ENCODE measurements at regions not wholly inside any gene's neighbourhood (a gene's known extent, or its start where the extent isn't known, plus 50 kb on each side); places are given as distances from the start of the nearest gene placed in this dataset.
"Not testable (repeated sequence)": the region's sequence is repeated elsewhere in the genome, so short reads cannot be mapped to it uniquely, and the experiment has no call there.

DNA sequence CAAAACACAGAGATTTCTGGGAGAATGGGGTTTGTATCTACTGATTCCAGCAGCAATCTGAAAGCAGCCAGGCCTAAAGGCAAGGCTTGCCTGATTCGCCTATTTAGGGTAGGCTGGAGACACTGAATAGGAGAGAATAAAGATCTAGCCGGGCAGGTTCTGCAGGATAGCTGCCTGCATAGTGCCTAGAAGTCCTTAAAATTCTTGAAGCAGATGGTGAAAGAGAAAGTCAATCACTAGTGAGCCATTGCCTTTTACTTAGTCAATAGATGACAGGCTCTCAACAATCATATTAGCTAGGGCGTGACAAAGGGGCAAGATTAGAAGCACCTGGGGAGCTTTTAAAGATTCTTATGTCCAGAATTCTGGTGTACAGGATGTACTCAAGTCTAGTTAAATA, 522.7 kb downstream of the HTR1A start:
- no peak for DNase-seq
- TF ChIP-seq, protein P1, sequence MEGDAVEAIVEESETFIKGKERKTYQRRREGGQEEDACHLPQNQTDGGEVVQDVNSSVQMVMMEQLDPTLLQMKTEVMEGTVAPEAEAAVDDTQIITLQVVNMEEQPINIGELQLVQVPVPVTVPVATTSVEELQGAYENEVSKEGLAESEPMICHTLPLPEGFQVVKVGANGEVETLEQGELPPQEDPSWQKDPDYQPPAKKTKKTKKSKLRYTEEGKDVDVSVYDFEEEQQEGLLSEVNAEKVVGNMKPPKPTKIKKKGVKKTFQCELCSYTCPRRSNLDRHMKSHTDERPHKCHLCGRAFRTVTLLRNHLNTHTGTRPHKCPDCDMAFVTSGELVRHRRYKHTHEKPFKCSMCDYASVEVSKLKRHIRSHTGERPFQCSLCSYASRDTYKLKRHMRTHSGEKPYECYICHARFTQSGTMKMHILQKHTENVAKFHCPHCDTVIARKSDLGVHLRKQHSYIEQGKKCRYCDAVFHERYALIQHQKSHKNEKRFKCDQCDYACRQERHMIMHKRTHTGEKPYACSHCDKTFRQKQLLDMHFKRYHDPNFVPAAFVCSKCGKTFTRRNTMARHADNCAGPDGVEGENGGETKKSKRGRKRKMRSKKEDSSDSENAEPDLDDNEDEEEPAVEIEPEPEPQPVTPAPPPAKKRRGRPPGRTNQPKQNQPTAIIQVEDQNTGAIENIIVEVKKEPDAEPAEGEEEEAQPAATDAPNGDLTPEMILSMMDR (IDR thresholded peaks at IDR 0.05; ENCODE audit: low read depth, low read length) = no peak
- H3K4me3 ChIP-seq (ENCODE audit: low read depth, low read length) = no peak overlapping the region
- H3K36me3 ChIP-seq = no peaks in the 10 kb centered on the region
- no peaks in the 10 kb centered on the region for H3K9me3 ChIP-seq
- no peaks in the 10 kb centered on the region for H3K4me1 ChIP-seq
- no peaks in the 10 kb centered on the region for H3K27me3 ChIP-seq

DNA sequence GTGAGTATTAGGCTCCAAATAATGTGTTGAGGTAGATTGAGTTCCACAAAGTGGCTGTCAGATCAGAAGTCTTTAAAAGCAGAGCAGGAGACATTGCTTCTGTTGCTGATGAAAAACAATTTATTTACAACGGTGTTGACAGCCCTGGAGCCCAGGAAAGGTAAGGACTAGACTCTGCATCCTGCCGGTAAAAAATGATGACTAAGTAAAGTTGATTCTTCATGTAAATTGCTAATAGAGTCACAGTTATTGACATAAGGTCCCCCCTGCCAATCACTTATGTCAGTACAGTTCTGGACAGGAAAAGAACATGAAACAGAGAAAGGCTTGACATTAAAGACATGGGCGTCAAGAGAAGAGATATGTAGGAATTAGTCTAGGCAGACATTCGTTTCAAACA, 552.5 kb downstream of the HTR1A start:
- no peaks in the 10 kb centered on the region for H3K9me3 ChIP-seq
- H3K27me3 ChIP-seq = no peaks in the 10 kb centered on the region
- TF ChIP-seq, protein P1 (IDR thresholded peaks at IDR 0.05; ENCODE audit: low read depth, low read length) = no peak
- no peaks in the 10 kb centered on the region for H3K4me1 ChIP-seq
- H3K4me3 ChIP-seq (ENCODE audit: low read depth, low read length) = no peak overlapping the region
- no peaks in the 10 kb centered on the region for H3K36me3 ChIP-seq
- no peak for DNase-seq

DNA sequence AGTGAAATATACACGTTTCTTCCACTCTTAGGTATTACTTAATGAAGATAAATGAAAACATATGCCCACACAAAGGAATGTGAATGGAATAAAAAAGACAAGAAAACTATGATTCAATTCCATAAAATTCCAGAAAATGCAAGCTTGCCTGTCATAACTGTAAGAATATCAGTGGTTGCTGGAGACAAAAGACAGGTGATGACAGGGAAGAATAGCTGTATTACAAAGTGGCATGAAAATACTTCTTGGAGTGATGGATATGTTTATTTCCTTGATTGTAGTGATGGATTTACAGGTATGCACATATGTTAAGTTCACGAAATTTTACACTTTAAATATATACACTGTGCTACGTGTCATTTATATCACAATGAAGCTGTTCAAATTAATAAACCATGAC, 553.3 kb downstream of the HTR1A start:
- no peaks in the 10 kb centered on the region for H3K36me3 ChIP-seq
- DNase-seq = no peak
- no peak overlapping the region for H3K4me3 ChIP-seq (ENCODE audit: low read depth, low read length)
- TF ChIP-seq, protein P1 (IDR thresholded peaks at IDR 0.05; ENCODE audit: low read depth, low read length) = no peak
- no peaks in the 10 kb centered on the region for H3K27me3 ChIP-seq
- no peaks in the 10 kb centered on the region for H3K9me3 ChIP-seq
- no peaks in the 10 kb centered on the region for H3K4me1 ChIP-seq

DNA sequence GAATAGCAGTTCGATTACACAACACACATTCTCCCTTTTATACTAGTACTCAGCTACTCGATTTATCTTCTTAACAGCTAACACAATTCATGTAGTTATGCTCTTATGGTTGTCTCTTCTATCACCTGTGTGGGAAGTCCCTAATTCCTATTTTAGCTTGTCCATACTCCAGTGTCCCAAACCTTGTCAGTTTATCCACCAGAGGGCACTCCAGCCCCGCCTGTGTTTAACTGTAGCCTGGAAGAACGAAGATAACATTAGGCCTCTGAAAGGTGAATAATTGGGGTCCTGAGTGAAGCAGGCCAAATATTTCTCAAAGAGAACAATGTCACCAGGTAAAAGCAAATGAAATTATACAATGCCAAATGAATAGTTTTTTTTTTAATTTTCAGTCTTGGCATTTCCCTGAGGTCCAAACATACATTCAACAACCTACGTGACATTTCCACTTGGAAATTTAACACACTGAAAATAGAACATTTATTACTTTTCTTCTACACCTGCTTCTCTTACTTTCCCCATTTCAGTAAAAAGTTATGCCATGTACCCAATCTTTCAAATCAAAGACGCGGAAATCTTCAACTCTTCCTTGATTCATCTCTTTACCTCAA, 560.7 kb downstream of the HTR1A start:
- Histone ChIP-seq H3K4me1 (no peaks in the 10 kb centered on the region), H3K36me3 (no peaks in the 10 kb centered on the region), H3K9me3 (no peaks in the 10 kb centered on the region), H3K27me3 (no peaks in the 10 kb centered on the region), H3K4me3 (ENCODE audit: low read depth, low read length) (no peak overlapping the region)
- TF ChIP-seq, protein P1 (IDR thresholded peaks at IDR 0.05; ENCODE audit: low read depth, low read length) = peak; percentile 92
- peak; percentile 77 for DNase-seq

DNA sequence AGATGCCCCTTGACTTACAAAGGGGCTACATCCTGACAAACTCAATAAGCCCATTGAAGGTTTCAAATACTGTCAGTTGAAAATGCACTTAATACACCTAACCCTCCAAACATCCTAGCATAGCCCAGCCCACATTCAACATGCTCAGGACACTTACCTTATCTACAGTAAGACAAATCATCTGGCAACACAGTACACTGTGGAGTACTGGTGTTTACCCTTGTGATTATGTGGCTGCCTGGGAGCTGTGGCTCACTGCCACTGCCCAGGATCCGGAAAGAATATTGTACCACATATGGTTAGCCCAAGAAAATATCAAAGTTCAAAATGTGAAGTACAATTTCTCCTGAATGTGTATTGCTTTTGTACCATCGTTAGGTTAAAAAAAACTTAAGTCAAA, 562.2 kb downstream of the HTR1A start:
- Histone ChIP-seq H3K4me1 (no peaks in the 10 kb centered on the region), H3K4me3 (ENCODE audit: low read depth, low read length) (no peak overlapping the region), H3K9me3 (no peaks in the 10 kb centered on the region), H3K36me3 (no peaks in the 10 kb centered on the region), H3K27me3 (no peaks in the 10 kb centered on the region)
- TF ChIP-seq, protein P1 (IDR thresholded peaks at IDR 0.05; ENCODE audit: low read depth, low read length) = no peak
- no peak for DNase-seq

DNA sequence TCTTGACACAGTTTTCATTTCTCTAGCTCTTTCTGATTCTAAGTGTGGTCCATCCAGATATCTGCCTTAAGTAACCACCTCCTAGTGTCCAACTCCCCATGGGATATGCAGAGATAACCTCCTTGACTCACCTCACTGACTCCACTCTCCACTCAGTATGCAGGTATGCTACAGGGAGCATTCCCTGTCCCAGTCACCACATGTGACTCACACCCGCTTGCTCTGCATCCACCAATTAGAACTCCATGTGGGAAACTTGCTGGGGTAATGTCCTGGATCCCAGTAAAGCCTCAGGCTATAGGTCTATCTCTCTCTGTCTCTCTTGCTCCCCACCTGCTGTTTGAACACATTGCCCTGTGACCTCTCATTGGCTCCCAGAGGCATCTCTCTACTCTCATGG, 563.9 kb downstream of the HTR1A start:
- TF ChIP-seq, protein P1 (IDR thresholded peaks at IDR 0.05; ENCODE audit: low read depth, low read length) = no peak
- no peaks in the 10 kb centered on the region for H3K9me3 ChIP-seq
- H3K4me1 ChIP-seq = no peaks in the 10 kb centered on the region
- H3K27me3 ChIP-seq = no peaks in the 10 kb centered on the region
- no peaks in the 10 kb centered on the region for H3K36me3 ChIP-seq
- H3K4me3 ChIP-seq (ENCODE audit: low read depth, low read length) = no peak overlapping the region
- DNase-seq = no peak

DNA sequence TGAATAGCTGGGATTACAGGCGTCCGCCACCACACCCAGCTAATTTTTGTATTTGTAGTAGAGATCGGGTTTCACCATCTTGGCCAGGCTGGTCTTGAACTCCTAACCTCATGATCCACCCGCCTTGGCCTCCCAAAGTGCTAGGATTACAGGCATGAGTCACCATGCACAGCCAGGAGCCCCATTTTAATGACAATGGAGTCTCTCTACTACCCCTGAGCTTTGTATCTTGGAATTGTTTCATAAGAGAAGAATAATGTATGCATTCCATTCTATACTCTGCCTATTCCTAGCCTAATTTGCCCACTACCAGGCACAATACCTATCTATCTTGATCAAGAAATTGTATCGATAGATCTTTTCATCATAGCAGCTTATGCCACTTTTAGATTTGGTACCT, 574.1 kb downstream of the HTR1A start:
- H3K4me1 ChIP-seq; DNase-seq; H3K9me3 ChIP-seq; H3K4me3 ChIP-seq (ENCODE audit: low read depth, low read length); H3K27me3 ChIP-seq; H3K36me3 ChIP-seq: not testable (repeated sequence)

Measured in BE2C (cell line).